Vagina (tissue), 2 donors: ENCODE measurements at regions not wholly inside any gene's neighbourhood (a gene's known extent, or its start where the extent isn't known, plus 50 kb on each side); places are given as distances from the start of the nearest gene placed in this dataset.

ENCODE experiments used
- DNase-seq, 2 donors: peaks; one replicate each; pipeline ENCODE4 v3.0.0-alpha.2; 2017; ENCODE audit errors: extremely low spot score in 2 of 2
- H3K27ac ChIP-seq: fragments of 200-600 bp; sonication (generic); one replicate; pipeline ENCODE4 v1.5.1; 2019
- H3K27me3 ChIP-seq: fragments of 200-600 bp; sonication (generic); one replicate; pipeline ENCODE4 v1.5.1; 2019
- H3K36me3 ChIP-seq, 2 donors: fragments of 200-600 bp; sonication (generic); one replicate each; pipeline ENCODE4 v1.5.1; 2017 to 2019
- H3K4me1 ChIP-seq: fragments of 200-600 bp; sonication (generic); one replicate; pipeline ENCODE4 v1.5.1; 2019
- H3K4me3 ChIP-seq, 2 donors: fragments of 200-600 bp; sonication (generic); 1 replicate in 1 of 2; 2 replicates in 1 of 2; pipeline ENCODE4 v1.5.1; 2016 to 2019
- H3K9me3 ChIP-seq: fragments of 200-600 bp; sonication (generic); one replicate; pipeline ENCODE4 v1.5.1; 2019
- POLR2A ChIP-seq, 2 donors: fragments of 450-650 bp; IDR thresholded peaks; one replicate each; pipeline ENCODE4 v1.6.1; 2017; ENCODE audit warnings: antibody characterized with exemption in 2 of 2, mild to moderate bottlenecking in 2 of 2, moderate library complexity in 2 of 2
- POLR2AphosphoS5 ChIP-seq, 2 donors: sonication (generic); formaldehyde crosslinking; IDR thresholded peaks; one replicate each; pipeline ENCODE4 v1.9.0; 2017; ENCODE audit warnings: antibody characterized with exemption in 2 of 2, mild to moderate bottlenecking in 2 of 2, low read depth in 1 of 2; ENCODE audit not compliant: insufficient read depth in 1 of 2
- intact Hi-C: fragments of 100-400 bp; cut with DNase I; formaldehyde crosslinking; loops from one replicate; pipeline ENCODE4 v1.15.1; 2023
- TF ChIP-seq, protein P1 (sequence below), 3 experiments: fragments of 450-650 bp in 2 of 3; fragments of 200-600 bp in 1 of 3; sonication (generic) in 1 of 3; IDR thresholded peaks; one replicate each; pipeline ENCODE4 v1.5.1; 2017 to 2019; ENCODE audit warnings: antibody characterized with exemption in 3 of 3, mild to moderate bottlenecking in 2 of 3, moderate library complexity in 2 of 3

DNA sequence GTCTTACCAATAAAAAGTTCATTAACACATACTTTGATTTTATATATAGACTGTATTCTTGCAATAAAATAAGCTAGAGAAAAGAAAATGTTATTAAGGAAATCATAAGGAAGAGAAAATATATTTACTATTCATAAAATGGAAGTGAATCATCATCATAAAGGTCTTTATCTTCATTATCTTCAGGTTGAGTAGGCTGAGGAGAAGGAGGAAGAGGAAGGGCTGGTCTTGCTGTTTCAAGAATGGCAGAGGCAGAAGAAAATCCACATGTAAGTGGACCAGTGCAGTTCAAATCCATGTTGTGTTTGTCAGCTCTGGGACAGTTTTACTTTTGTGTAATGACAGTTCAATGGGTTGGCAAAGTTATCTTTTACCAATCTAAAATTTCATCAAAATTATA lies 609.1 kb upstream of the ANKRD30A start:
- TF ChIP-seq POLR2AphosphoS5 (IDR thresholded peaks at IDR 0.05; ENCODE audit: insufficient read depth in 1 of 2, low read depth in 1 of 2) (no peak), POLR2A (IDR thresholded peaks at IDR 0.05) (no peak)
- TF ChIP-seq, protein P1, sequence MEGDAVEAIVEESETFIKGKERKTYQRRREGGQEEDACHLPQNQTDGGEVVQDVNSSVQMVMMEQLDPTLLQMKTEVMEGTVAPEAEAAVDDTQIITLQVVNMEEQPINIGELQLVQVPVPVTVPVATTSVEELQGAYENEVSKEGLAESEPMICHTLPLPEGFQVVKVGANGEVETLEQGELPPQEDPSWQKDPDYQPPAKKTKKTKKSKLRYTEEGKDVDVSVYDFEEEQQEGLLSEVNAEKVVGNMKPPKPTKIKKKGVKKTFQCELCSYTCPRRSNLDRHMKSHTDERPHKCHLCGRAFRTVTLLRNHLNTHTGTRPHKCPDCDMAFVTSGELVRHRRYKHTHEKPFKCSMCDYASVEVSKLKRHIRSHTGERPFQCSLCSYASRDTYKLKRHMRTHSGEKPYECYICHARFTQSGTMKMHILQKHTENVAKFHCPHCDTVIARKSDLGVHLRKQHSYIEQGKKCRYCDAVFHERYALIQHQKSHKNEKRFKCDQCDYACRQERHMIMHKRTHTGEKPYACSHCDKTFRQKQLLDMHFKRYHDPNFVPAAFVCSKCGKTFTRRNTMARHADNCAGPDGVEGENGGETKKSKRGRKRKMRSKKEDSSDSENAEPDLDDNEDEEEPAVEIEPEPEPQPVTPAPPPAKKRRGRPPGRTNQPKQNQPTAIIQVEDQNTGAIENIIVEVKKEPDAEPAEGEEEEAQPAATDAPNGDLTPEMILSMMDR (IDR thresholded peaks at IDR 0.05), result no peak
- Histone ChIP-seq H3K36me3 (no peaks in the 10 kb centered on the region), H3K9me3 (no peaks in the 10 kb centered on the region), H3K4me3 (no peak overlapping the region), H3K27ac (no peak overlapping the region), H3K27me3 (no peaks in the 10 kb centered on the region), H3K4me1 (no peaks in the 10 kb centered on the region)
- no peak for DNase-seq
- intact Hi-C loops, result no loop called here

DNA sequence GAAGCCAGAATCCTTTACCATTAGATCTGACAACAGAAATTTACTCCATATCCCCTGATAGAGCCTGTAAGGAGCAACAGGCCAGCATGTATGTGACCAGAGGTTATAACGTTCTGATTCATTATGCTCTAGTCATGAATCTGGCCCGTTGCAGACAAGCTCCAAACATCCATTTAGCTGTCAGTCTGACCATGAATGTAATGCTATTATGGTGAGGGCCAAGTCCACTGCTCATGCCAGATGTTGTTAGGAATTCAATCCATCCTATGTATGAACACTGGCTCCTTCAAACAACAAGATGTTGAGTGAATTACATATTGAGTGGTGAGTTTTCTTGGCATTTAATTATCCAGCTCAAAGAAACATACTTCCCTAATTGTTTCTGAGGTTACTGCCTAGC lies 610.1 kb upstream of the ANKRD30A start:
- no peak for DNase-seq
- Histone ChIP-seq H3K4me3 (no peak overlapping the region), H3K4me1 (no peaks in the 10 kb centered on the region), H3K9me3 (no peaks in the 10 kb centered on the region), H3K36me3 (no peaks in the 10 kb centered on the region), H3K27me3 (no peaks in the 10 kb centered on the region), H3K27ac (no peak overlapping the region)
- TF ChIP-seq POLR2AphosphoS5 (IDR thresholded peaks at IDR 0.05; ENCODE audit: insufficient read depth in 1 of 2, low read depth in 1 of 2) (no peak), POLR2A (IDR thresholded peaks at IDR 0.05) (no peak)
- TF ChIP-seq, protein P1 (IDR thresholded peaks at IDR 0.05), result no peak
- intact Hi-C loops, result no loop called here

DNA sequence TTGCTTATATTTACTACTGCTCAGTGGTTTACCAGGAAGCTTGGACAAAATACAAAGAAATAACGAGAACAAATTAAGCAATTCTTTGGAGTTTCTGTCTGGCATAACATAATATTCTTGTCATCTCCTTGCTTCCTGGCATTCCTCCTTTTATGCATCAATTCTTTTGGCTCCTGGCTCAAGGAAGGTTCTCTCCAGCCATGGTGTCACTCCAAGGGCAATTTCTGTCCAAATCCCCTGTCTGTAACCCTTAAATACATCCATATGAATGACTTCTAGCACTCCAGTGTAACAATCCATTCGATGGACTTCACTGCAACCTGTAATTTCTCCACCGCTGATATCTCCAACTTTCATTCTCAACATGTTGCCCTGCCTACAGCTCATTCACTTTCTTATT lies 617.7 kb upstream of the ANKRD30A start:
- intact Hi-C loops, result no loop called here
- H3K9me3 ChIP-seq, result no peaks in the 10 kb centered on the region
- H3K4me1 ChIP-seq, result no peaks in the 10 kb centered on the region
- TF ChIP-seq, protein P1 (IDR thresholded peaks at IDR 0.05), result no peak
- no peak for TF ChIP-seq POLR2A (IDR thresholded peaks at IDR 0.05)
- TF ChIP-seq POLR2AphosphoS5 (IDR thresholded peaks at IDR 0.05; ENCODE audit: insufficient read depth in 1 of 2, low read depth in 1 of 2), result no peak
- DNase-seq, result no peak
- H3K27me3 ChIP-seq, result no peaks in the 10 kb centered on the region
- no peak overlapping the region for H3K27ac ChIP-seq
- H3K4me3 ChIP-seq, result no peak overlapping the region
- H3K36me3 ChIP-seq, result no peaks in the 10 kb centered on the region

DNA sequence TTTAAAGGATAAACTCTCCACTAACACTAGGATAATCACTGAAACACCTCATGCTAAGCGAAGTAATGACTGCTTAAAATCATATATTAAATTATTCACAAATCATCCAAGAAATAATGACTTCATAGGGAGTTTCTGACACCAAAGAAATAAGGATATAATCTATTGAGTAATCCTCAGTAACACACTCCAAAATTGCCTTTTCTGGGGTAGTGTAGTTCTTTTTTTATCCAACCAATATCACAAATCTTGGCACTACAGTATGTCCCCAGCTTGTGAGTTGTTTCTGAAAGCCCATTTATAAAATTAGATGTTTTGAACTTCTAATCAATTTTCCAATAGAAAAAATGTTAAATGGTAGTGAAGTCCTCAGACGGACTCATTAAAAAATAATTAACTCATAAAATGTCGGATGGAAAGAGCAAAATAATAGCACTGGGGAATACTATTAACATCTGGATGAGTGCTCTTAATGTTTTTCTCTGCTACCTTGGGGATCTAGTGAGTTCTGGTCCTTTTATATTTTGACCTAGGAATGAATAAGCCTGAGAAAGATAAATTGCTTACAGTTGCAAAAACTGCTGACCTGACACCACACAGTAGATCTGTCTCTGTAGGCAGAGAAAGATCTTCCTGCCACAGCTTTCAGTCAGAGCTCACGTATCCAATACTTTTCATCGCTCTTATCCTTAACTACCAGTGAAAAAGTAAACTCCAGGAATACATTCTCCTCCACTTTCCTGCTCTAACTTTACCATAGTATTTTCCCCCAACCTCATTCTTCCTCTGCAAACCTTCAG lies 618.5 kb upstream of the ANKRD30A start:
- no peaks in the 10 kb centered on the region for H3K36me3 ChIP-seq
- no peaks in the 10 kb centered on the region for H3K27me3 ChIP-seq
- no peak overlapping the region for H3K27ac ChIP-seq
- no peaks in the 10 kb centered on the region for H3K4me1 ChIP-seq
- TF ChIP-seq POLR2AphosphoS5 (IDR thresholded peaks at IDR 0.05; ENCODE audit: insufficient read depth in 1 of 2, low read depth in 1 of 2) (no peak), POLR2A (IDR thresholded peaks at IDR 0.05) (no peak)
- TF ChIP-seq, protein P1 (IDR thresholded peaks at IDR 0.05), result no peak
- H3K4me3 ChIP-seq, result no peak overlapping the region
- no peak for DNase-seq
- intact Hi-C loops, result no loop called here
- H3K9me3 ChIP-seq, result no peaks in the 10 kb centered on the region

DNA sequence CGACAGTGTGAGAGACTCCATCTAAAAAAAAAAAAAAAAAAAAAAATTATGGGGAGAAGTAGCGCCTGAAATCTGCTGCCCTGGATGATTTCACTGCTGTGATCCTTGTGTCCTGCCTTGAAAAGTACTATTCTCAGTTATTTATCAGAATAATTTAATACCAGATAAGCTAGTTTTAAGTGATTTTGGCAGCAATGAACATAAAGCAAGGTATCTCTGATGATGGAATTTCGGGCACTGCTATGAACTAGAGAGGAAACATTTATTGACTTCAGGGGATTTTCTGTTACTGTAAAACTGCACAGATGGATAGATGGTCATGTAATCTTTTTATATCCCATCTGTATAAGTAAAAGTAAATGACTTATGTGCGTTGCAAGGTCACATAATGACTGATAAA lies 619.1 kb upstream of the ANKRD30A start:
- H3K4me1 ChIP-seq, result no peaks in the 10 kb centered on the region
- H3K27me3 ChIP-seq, result no peaks in the 10 kb centered on the region
- no peaks in the 10 kb centered on the region for H3K9me3 ChIP-seq
- H3K27ac ChIP-seq, result no peak overlapping the region
- no peak for DNase-seq
- H3K36me3 ChIP-seq, result no peaks in the 10 kb centered on the region
- intact Hi-C loops, result no loop called here
- H3K4me3 ChIP-seq, result no peak overlapping the region
- no peak for TF ChIP-seq POLR2AphosphoS5 (IDR thresholded peaks at IDR 0.05; ENCODE audit: insufficient read depth in 1 of 2, low read depth in 1 of 2)
- TF ChIP-seq, protein P1 (IDR thresholded peaks at IDR 0.05), result no peak
